MM.1S (cell line): ENCODE measurements at regions not wholly inside any gene's neighbourhood (a gene's known extent, or its start where the extent isn't known, plus 50 kb on each side); places are given as distances from the start of the nearest gene placed in this dataset.

ENCODE experiments used
- DNase-seq: peaks from one replicate; pipeline ENCODE4 v3.0.0-alpha.2; 2015
- H2AFZ ChIP-seq: fragments of 300-600 bp; sonication (generic); 2 replicates; pipeline ENCODE4 v1.6.0; 2016; ENCODE audit warnings: antibody characterized with exemption, low read length
- H3F3A ChIP-seq: fragments of 300-600 bp; sonication (generic); 2 replicates; pipeline ENCODE4 v1.6.1; 2016; ENCODE audit warnings: mild to moderate bottlenecking, antibody characterized with exemption, low read length, moderate library complexity, mixed read lengths; ENCODE audit not compliant: insufficient read depth
- H3K27ac ChIP-seq: fragments of 300-600 bp; sonication (generic); 2 replicates; pipeline ENCODE4 v1.5.1; 2016; ENCODE audit warnings: mild to moderate bottlenecking, low read length
- H3K27me3 ChIP-seq: fragments of 300-600 bp; sonication (generic); replicated peaks from 2 replicates; pipeline ENCODE4 v1.6.0; 2016; ENCODE audit warnings: low read length; ENCODE audit not compliant: insufficient read depth
- H3K36me3 ChIP-seq: fragments of 300-600 bp; sonication (generic); replicated peaks from 2 replicates; pipeline ENCODE4 v1.6.1; 2016; ENCODE audit warnings: mild to moderate bottlenecking, low read length, mixed read lengths; ENCODE audit not compliant: insufficient read depth
- H3K4me1 ChIP-seq: fragments of 300-600 bp; sonication (generic); 2 replicates; pipeline ENCODE4 v1.6.1; 2016; ENCODE audit warnings: low read length, mixed read lengths
- H3K4me2 ChIP-seq: fragments of 300-600 bp; sonication (generic); 2 replicates; pipeline ENCODE4 v1.6.0; 2016; ENCODE audit warnings: low read depth, low read length
- H3K4me3 ChIP-seq: fragments of 300-600 bp; sonication (generic); 2 replicates; pipeline ENCODE4 v1.5.1; 2016; ENCODE audit warnings: low read length, mixed read lengths
- H3K79me2 ChIP-seq: fragments of 300-600 bp; sonication (generic); 2 replicates; pipeline ENCODE4 v1.6.1; 2016; ENCODE audit warnings: mixed run types, low read length, mixed read lengths
- H3K9ac ChIP-seq: fragments of 300-600 bp; sonication (generic); 2 replicates; pipeline ENCODE4 v1.6.1; 2016; ENCODE audit warnings: low read length, mixed read lengths
- H3K9me2 ChIP-seq: fragments of 300-600 bp; sonication (generic); replicated peaks from 2 replicates; pipeline ENCODE4 v1.6.1; 2016; ENCODE audit warnings: mild to moderate bottlenecking, low read length, mixed read lengths; ENCODE audit not compliant: insufficient read depth
- H3K9me3 ChIP-seq: fragments of 300-600 bp; sonication (generic); replicated peaks from 2 replicates; pipeline ENCODE4 v1.6.1; 2016; ENCODE audit warnings: mild to moderate bottlenecking, low read length, mixed read lengths; ENCODE audit not compliant: insufficient read depth
- H4K20me1 ChIP-seq: fragments of 300-600 bp; sonication (generic); 2 replicates; pipeline ENCODE4 v1.6.1; 2016; ENCODE audit warnings: mild to moderate bottlenecking, low read length, moderate library complexity, mixed read lengths; ENCODE audit not compliant: insufficient read depth
- CTCF ChIP-seq: fragments of 300-600 bp; sonication (generic); IDR thresholded peaks from 2 replicates; pipeline ENCODE4 v1.5.1; 2016; ENCODE audit warnings: antibody characterized with exemption, low read length, mixed read lengths
- EZH2 ChIP-seq: fragments of 300-600 bp; sonication (generic); optimal IDR thresholded peaks from 2 replicates; pipeline ENCODE3; 2017; ENCODE audit warnings: low read depth, mild to moderate bottlenecking, antibody characterized with exemption, low read length, mixed read lengths
- EZH2phosphoT487 ChIP-seq: fragments of 300-600 bp; sonication (generic); IDR thresholded peaks from 2 replicates; pipeline ENCODE4 v1.6.1; 2018; ENCODE audit warnings: antibody characterized with exemption, low read length

GRCh38 chr3:19748782-19749447 is 185.1 kb downstream of the EFHB start:
- H3K79me2 ChIP-seq, result no peaks in the 10 kb centered on the region
- no peaks in the 10 kb centered on the region for H3K9me3 ChIP-seq
- no peaks in the 10 kb centered on the region for H4K20me1 ChIP-seq
- no peaks in the 10 kb centered on the region for H3K27me3 ChIP-seq
- no peak overlapping the region for H3K27ac ChIP-seq
- no peak overlapping the region for H3K4me3 ChIP-seq
- no peaks in the 10 kb centered on the region for H3K36me3 ChIP-seq
- H3K9me2 ChIP-seq, result no peaks in the 10 kb centered on the region
- H2AFZ ChIP-seq, result no peak overlapping the region
- no peak overlapping the region for H3K4me2 ChIP-seq
- H3K4me1 ChIP-seq, result no peaks in the 10 kb centered on the region
- no peaks in the 10 kb centered on the region for H3F3A ChIP-seq
- H3K9ac ChIP-seq, result no peak overlapping the region
- no peak for TF ChIP-seq EZH2
- no peak for TF ChIP-seq CTCF
- no peak for TF ChIP-seq EZH2phosphoT487
- DNase-seq, result no peak

GRCh38 chr3:19744047-19744446 is 190.0 kb downstream of the EFHB start:
- Histone ChIP-seq H3K27me3 (no peaks in the 10 kb centered on the region), H3K79me2 (no peaks in the 10 kb centered on the region), H3K9me3 (no peaks in the 10 kb centered on the region), H3K36me3 (no peaks in the 10 kb centered on the region), H3K9me2 (no peaks in the 10 kb centered on the region), H3K4me1 (no peaks in the 10 kb centered on the region), H3K27ac (no peak overlapping the region), H3K9ac (no peak overlapping the region), H3K4me2 (no peak overlapping the region), H4K20me1 (no peaks in the 10 kb centered on the region), H3F3A (no peaks in the 10 kb centered on the region), H2AFZ (no peak overlapping the region), H3K4me3 (no peak overlapping the region)
- TF ChIP-seq CTCF (no peak), EZH2 (no peak), EZH2phosphoT487 (no peak)
- DNase-seq, result no peak

GRCh38 chr3:19742935-19743334 is 191.1 kb downstream of the EFHB start:
- Histone ChIP-seq H3K9me2 (no peaks in the 10 kb centered on the region), H3K4me2 (no peak overlapping the region), H3F3A (no peaks in the 10 kb centered on the region), H3K27ac (no peak overlapping the region), H3K36me3 (no peaks in the 10 kb centered on the region), H3K27me3 (no peaks in the 10 kb centered on the region), H4K20me1 (no peaks in the 10 kb centered on the region), H3K4me3 (no peak overlapping the region), H2AFZ (no peak overlapping the region), H3K79me2 (no peaks in the 10 kb centered on the region), H3K9ac (no peak overlapping the region), H3K9me3 (no peaks in the 10 kb centered on the region), H3K4me1 (no peaks in the 10 kb centered on the region)
- DNase-seq, result no peak
- TF ChIP-seq EZH2, result no peak
- no peak for TF ChIP-seq EZH2phosphoT487
- no peak for TF ChIP-seq CTCF
